OCI-LY7 (cell line): ENCODE measurements at regions not wholly inside any gene's neighbourhood (a gene's known extent, or its start where the extent isn't known, plus 50 kb on each side); places are given as distances from the start of the nearest gene placed in this dataset.

Source experiments
- CTCF ChIP-seq: fragments of 200-600 bp; sonication (generic); conservative IDR thresholded peaks from 2 replicates; pipeline ENCODE4 v1.5.1; 2014; ENCODE audit warnings: mild to moderate bottlenecking, antibody characterized with exemption, low read length, moderate library complexity, mixed read lengths
- EZH2phosphoT487 ChIP-seq: fragments of 200-600 bp; sonication (generic); IDR thresholded peaks from 2 replicates; pipeline ENCODE4 v1.6.1; 2018; ENCODE audit warnings: low read depth, borderline replicate concordance, mild to moderate bottlenecking, mixed run types, antibody characterized with exemption, low read length, moderate library complexity, mixed read lengths

- no peak for TF ChIP-seq CTCF
- no peak for TF ChIP-seq EZH2phosphoT487
These were observed 75.5 kb upstream of the CCDC68 start for GRCh38 chr18:55034742-55035141.
